HL-60 (cell line): ENCODE measurements at regions not wholly inside any gene's neighbourhood (a gene's known extent, or its start where the extent isn't known, plus 50 kb on each side); places are given as distances from the start of the nearest gene placed in this dataset.

Experiments used
- CTCF ChIP-seq: IDR thresholded peaks from one replicate; pipeline ENCODE4 v1.5.1; 2011; ENCODE audit warnings: low read length, control low read depth, inconsistent platforms; ENCODE audit not compliant: insufficient read depth
- SPI1 ChIP-seq: IDR thresholded peaks from 2 replicates; pipeline ENCODE4 v1.6.1; 2012; ENCODE audit warnings: low read depth, mild to moderate bottlenecking, borderline replicate concordance

- TF ChIP-seq CTCF (no peak), SPI1 (no peak)
These were observed 698.1 kb downstream of the SI start for GRCh38 chr3:164380156-164380555.
